Adrenal gland (tissue), 9 donors: ENCODE measurements at regions not wholly inside any gene's neighbourhood (a gene's known extent, or its start where the extent isn't known, plus 50 kb on each side); places are given as distances from the start of the nearest gene placed in this dataset.

Experiments
- DNase-seq, 7 donors: peaks; one replicate each; pipeline ENCODE4 v3.0.0-alpha.2; 2019 to 2020
- H3K27ac ChIP-seq, 5 donors: fragments of 200-600 bp; sonication (generic) in 4 of 5; 1 replicate in 3 of 5; 2 replicates in 2 of 5; pipeline versions ENCODE4 v1.5.1 to v1.8.0; 2016 to 2020; ENCODE audit warnings: mild to moderate bottlenecking in 1 of 5
- H3K27me3 ChIP-seq: fragments of 200-600 bp; 2 replicates; pipeline ENCODE4 v1.8.0; 2021
- H3K36me3 ChIP-seq, 2 donors: fragments of 200-600 bp; replicated peaks in 1 of 2; 1 replicate in 1 of 2; 2 replicates in 1 of 2; pipeline versions ENCODE4 v1.5.1 to v1.8.0; 2018 to 2022
- H3K4me1 ChIP-seq, 2 donors: fragments of 200-600 bp; replicated peaks in 1 of 2; 1 replicate in 1 of 2; 2 replicates in 1 of 2; pipeline versions ENCODE4 v1.5.1 to v1.8.0; 2018 to 2021
- H3K4me3 ChIP-seq, 4 donors: fragments of 200-600 bp; sonication (generic) in 3 of 4; one replicate each; pipeline ENCODE4 v1.5.1; 2016 to 2018
- H3K9me3 ChIP-seq, 3 donors: fragments of 200-600 bp; sonication (generic) in 1 of 3; replicated peaks in 1 of 3; 1 replicate in 2 of 3; 2 replicates in 1 of 3; pipeline versions ENCODE4 v1.5.1 to v1.8.0; 2016 to 2021
- CTCF ChIP-seq, 6 experiments: fragments of 450-650 bp in 4 of 6; fragments of 200-600 bp in 2 of 6; sonication (generic) in 1 of 6; IDR thresholded peaks; 1 replicate in 5 of 6; 2 replicates in 1 of 6; pipeline versions ENCODE4 v1.5.1 to v1.8.0; 2016 to 2021; ENCODE audit warnings: antibody characterized with exemption in 6 of 6, mild to moderate bottlenecking in 2 of 6, moderate library complexity in 1 of 6
- POLR2A ChIP-seq, 2 donors: fragments of 450-650 bp; IDR thresholded peaks; one replicate each; pipeline ENCODE4 v1.6.1; 2017; ENCODE audit warnings: antibody characterized with exemption in 2 of 2, mild to moderate bottlenecking in 2 of 2, moderate library complexity in 1 of 2
- WGBS, 4 donors: extraction: QIAGEN DNeasy Blood & Tissue Kit in 2 of 4; methylation state at CpG; one replicate each; pipeline versions ENCODE4 v1.1.5 to v1.1.7; 2013 to 2017; 5-methylcytosine and 5-hydroxymethylcytosine counted together
- intact Hi-C, 2 donors: fragments of 100-400 bp; cut with DNase I; formaldehyde crosslinking; loops; one replicate each; pipeline versions ENCODE4 v1.14.1 to v1.15.0; 2022 to 2023
- donor health status: healthy with polysubstance abuse.
- donor health status: Bipolar disorder and iron deficiency.
- donor health status: DM: yes; HTN: yes; CAD: no.
- donor health status: DM: no; HTN: no; CAD: no.
- donor health status: DM: no; HTN: no; CAD: no.

DNA sequence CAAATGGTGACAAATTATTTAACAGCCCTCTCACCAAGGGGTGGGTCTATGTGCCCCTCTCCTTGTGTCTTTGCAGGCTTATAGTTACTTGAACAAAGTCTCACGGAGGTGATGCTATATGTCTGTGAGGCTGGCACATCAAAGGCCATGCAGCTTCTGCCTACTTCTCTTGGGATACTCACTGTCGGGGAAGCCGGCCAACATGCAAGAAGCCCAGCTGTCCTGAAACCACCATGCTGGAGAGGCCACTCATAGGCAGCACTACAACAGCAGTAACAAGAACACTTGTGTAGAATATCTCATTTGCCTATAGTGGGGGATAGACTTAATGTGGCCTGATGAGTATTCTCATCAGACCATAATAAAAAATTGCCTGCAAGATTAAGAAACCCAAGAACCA lies 233.7 kb upstream of the NCKAP5 start:
- H3K27ac ChIP-seq = no peak overlapping the region
- H3K4me1 ChIP-seq = no peaks in the 10 kb centered on the region
- 74 to 90% (median 84%) methylated on average over 2 to 3 of the region's 3 CpGs for WGBS, 4 donors
- no peaks in the 10 kb centered on the region for H3K36me3 ChIP-seq
- intact Hi-C loops = no loop called here
- no peaks in the 10 kb centered on the region for H3K27me3 ChIP-seq
- no peak for DNase-seq
- TF ChIP-seq POLR2A (IDR thresholded peaks at IDR 0.05) (no peak), CTCF (IDR thresholded peaks at IDR 0.05) (no peak)
- no peaks in the 10 kb centered on the region for H3K9me3 ChIP-seq
- H3K4me3 ChIP-seq = no peak overlapping the region

- Histone ChIP-seq H3K4me3 (no peak overlapping the region), H3K27ac (no peak overlapping the region), H3K36me3 (no peaks in the 10 kb centered on the region), H3K9me3 (no peaks in the 10 kb centered on the region), H3K27me3 (no peaks in the 10 kb centered on the region), H3K4me1 (no peaks in the 10 kb centered on the region)
- DNase-seq = no peak
- TF ChIP-seq POLR2A (IDR thresholded peaks at IDR 0.05) (no peak), CTCF (IDR thresholded peaks at IDR 0.05) (no peak)
- 80 to 91% (median 85%) methylated on average over 13 of the region's 13 CpGs for WGBS, 4 donors
- intact Hi-C loops = no loop called here
These were observed 234.3 kb upstream of the NCKAP5 start for GRCh38 chr2:133802409-133803039.

- no peak for DNase-seq
- intact Hi-C loops = no loop called here
- Histone ChIP-seq H3K4me3 (no peak overlapping the region), H3K27me3 (no peaks in the 10 kb centered on the region), H3K27ac (no peak overlapping the region), H3K9me3 (no peaks in the 10 kb centered on the region), H3K4me1 (no peaks in the 10 kb centered on the region), H3K36me3 (no peaks in the 10 kb centered on the region)
- TF ChIP-seq POLR2A (IDR thresholded peaks at IDR 0.05) (no peak), CTCF (IDR thresholded peaks at IDR 0.05) (no peak)
- 76 to 84% (median 82%) methylated on average over 5 of the region's 5 CpGs for WGBS, 4 donors
These were observed 238.3 kb upstream of the NCKAP5 start for GRCh38 chr2:133806564-133806963.

GRCh38 chr2:133809485-133809884 lies 241.2 kb upstream of the NCKAP5 start:
- no peak for TF ChIP-seq CTCF (IDR thresholded peaks at IDR 0.05)
- no peak for TF ChIP-seq POLR2A (IDR thresholded peaks at IDR 0.05)
- 78 to 85% (median 81%) methylated on average over 1 of the region's 1 CpG for WGBS, 4 donors
- intact Hi-C loops = no loop called here

More at GRCh38 chr2:133809485-133809884, 241.2 kb upstream of the NCKAP5 start:
- Histone ChIP-seq H3K36me3 (no peaks in the 10 kb centered on the region), H3K27ac (no peak overlapping the region), H3K9me3 (no peaks in the 10 kb centered on the region), H3K4me1 (no peaks in the 10 kb centered on the region), H3K4me3 (no peak overlapping the region), H3K27me3 (no peaks in the 10 kb centered on the region)
- DNase-seq = no peak
